Colonic mucosa (tissue), 4 donors: ENCODE measurements at regions not wholly inside any gene's neighbourhood (a gene's known extent, or its start where the extent isn't known, plus 50 kb on each side); places are given as distances from the start of the nearest gene placed in this dataset.

Experiments
- DNase-seq: peaks from one replicate; pipeline ENCODE4 v3.0.0-alpha.2; 2020
- H3K27ac ChIP-seq: fragments of 200-600 bp; one replicate; pipeline ENCODE4 v1.8.0; 2021
- H3K27me3 ChIP-seq: fragments of 200-600 bp; one replicate; pipeline ENCODE4 v1.8.0; 2021
- H3K36me3 ChIP-seq: fragments of 200-600 bp; one replicate; pipeline ENCODE4 v1.8.0; 2021
- H3K4me1 ChIP-seq: fragments of 200-600 bp; one replicate; pipeline ENCODE4 v1.8.0; 2021; ENCODE audit warnings: mild to moderate bottlenecking
- H3K4me3 ChIP-seq: fragments of 200-600 bp; one replicate; pipeline ENCODE4 v1.8.0; 2021
- H3K9ac ChIP-seq, 2 donors: one replicate each; pipeline ENCODE4 v1.7.0; 2013; ENCODE audit warnings: control low read depth in 2 of 2, low read depth in 2 of 2, low read length in 2 of 2
- H3K9me3 ChIP-seq: fragments of 200-600 bp; one replicate; pipeline ENCODE4 v1.8.0; 2021
- intact Hi-C: fragments of 100-400 bp; cut with DNase I; formaldehyde crosslinking; loops from one replicate; pipeline ENCODE4 v1.14.1; 2022
- TF ChIP-seq, protein P1 (sequence below): fragments of 200-600 bp; IDR thresholded peaks from one replicate; pipeline ENCODE4 v1.8.0; 2022; ENCODE audit warnings: antibody characterized with exemption, mild to moderate bottlenecking
- donor health status: healthy.
- donor health status: DM: no; HTN: no; CAD: no.
- donor health status: DM: no; HTN: no; CAD: no.

- H3K4me3 ChIP-seq = no peak overlapping the region
- intact Hi-C loops = no loop called here
- H3K4me1 ChIP-seq = no peaks in the 10 kb centered on the region
- DNase-seq = no peak
- TF ChIP-seq, protein P1, sequence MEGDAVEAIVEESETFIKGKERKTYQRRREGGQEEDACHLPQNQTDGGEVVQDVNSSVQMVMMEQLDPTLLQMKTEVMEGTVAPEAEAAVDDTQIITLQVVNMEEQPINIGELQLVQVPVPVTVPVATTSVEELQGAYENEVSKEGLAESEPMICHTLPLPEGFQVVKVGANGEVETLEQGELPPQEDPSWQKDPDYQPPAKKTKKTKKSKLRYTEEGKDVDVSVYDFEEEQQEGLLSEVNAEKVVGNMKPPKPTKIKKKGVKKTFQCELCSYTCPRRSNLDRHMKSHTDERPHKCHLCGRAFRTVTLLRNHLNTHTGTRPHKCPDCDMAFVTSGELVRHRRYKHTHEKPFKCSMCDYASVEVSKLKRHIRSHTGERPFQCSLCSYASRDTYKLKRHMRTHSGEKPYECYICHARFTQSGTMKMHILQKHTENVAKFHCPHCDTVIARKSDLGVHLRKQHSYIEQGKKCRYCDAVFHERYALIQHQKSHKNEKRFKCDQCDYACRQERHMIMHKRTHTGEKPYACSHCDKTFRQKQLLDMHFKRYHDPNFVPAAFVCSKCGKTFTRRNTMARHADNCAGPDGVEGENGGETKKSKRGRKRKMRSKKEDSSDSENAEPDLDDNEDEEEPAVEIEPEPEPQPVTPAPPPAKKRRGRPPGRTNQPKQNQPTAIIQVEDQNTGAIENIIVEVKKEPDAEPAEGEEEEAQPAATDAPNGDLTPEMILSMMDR = no peak
- no peak overlapping the region for H3K27ac ChIP-seq
- no peaks in the 10 kb centered on the region for H3K36me3 ChIP-seq
- H3K9me3 ChIP-seq = no peaks in the 10 kb centered on the region
- no peak overlapping the region for H3K9ac ChIP-seq
- no peaks in the 10 kb centered on the region for H3K27me3 ChIP-seq
Observed at GRCh38 chr3:104961851-104962250, 404.9 kb upstream of the ALCAM start.

- TF ChIP-seq, protein P1 = no peak
Observed at GRCh38 chr3:104974316-104974715, 392.4 kb upstream of the ALCAM start.

GRCh38 chr3:104977719-104978118, 389.0 kb upstream of the ALCAM start:
- no peak overlapping the region for H3K27ac ChIP-seq
- intact Hi-C loops = no loop called here

More at GRCh38 chr3:104974316-104974715, 392.4 kb upstream of the ALCAM start:
- no peaks in the 10 kb centered on the region for H3K36me3 ChIP-seq
- H3K9me3 ChIP-seq = no peaks in the 10 kb centered on the region
- no peaks in the 10 kb centered on the region for H3K27me3 ChIP-seq
- H3K4me3 ChIP-seq = no peak overlapping the region
- no peak overlapping the region for H3K9ac ChIP-seq
- H3K27ac ChIP-seq = no peak overlapping the region
- no peak for DNase-seq
- intact Hi-C loops = no loop called here
- no peaks in the 10 kb centered on the region for H3K4me1 ChIP-seq

DNA sequence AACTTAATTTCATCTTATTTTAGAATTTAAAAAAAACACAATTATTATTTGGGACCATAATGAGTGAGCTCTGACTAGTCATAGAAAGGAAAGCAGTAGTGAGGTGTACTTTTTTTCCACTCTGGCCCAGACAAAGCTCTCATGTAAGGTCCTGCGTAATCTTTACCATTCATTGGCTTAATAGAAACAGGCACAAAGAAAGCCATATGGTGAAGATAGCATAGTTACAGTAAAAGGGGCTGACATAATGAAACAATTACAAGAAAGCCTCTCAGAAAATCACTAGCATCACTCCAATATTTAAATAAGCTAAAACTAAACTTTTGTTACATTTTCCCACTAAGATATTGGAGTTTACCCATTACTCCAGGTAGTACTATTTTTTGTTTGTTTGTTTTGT, 384.6 kb upstream of the ALCAM start:
- no peak overlapping the region for H3K9ac ChIP-seq
- no peaks in the 10 kb centered on the region for H3K27me3 ChIP-seq
- no peaks in the 10 kb centered on the region for H3K9me3 ChIP-seq
- intact Hi-C loops = no loop called here
- TF ChIP-seq, protein P1 = no peak
- H3K36me3 ChIP-seq = no peaks in the 10 kb centered on the region
- H3K4me1 ChIP-seq = no peaks in the 10 kb centered on the region
- no peak for DNase-seq
- H3K4me3 ChIP-seq = no peak overlapping the region
- H3K27ac ChIP-seq = no peak overlapping the region

More at GRCh38 chr3:104977719-104978118, 389.0 kb upstream of the ALCAM start:
- H3K9me3 ChIP-seq = no peaks in the 10 kb centered on the region
- no peak overlapping the region for H3K9ac ChIP-seq
- TF ChIP-seq, protein P1 = no peak
- H3K4me1 ChIP-seq = no peaks in the 10 kb centered on the region
- no peak for DNase-seq
- no peak overlapping the region for H3K4me3 ChIP-seq
- H3K27me3 ChIP-seq = no peaks in the 10 kb centered on the region
- no peaks in the 10 kb centered on the region for H3K36me3 ChIP-seq

GRCh38 chr3:104987859-104988258, 378.9 kb upstream of the ALCAM start:
- DNase-seq = no peak
- Histone ChIP-seq H3K4me3 (no peak overlapping the region), H3K4me1 (no peaks in the 10 kb centered on the region), H3K27ac (no peak overlapping the region), H3K9ac (no peak overlapping the region), H3K36me3 (no peaks in the 10 kb centered on the region), H3K9me3 (no peaks in the 10 kb centered on the region), H3K27me3 (no peaks in the 10 kb centered on the region)
- TF ChIP-seq, protein P1 = no peak
- intact Hi-C loops = no loop called here

DNA sequence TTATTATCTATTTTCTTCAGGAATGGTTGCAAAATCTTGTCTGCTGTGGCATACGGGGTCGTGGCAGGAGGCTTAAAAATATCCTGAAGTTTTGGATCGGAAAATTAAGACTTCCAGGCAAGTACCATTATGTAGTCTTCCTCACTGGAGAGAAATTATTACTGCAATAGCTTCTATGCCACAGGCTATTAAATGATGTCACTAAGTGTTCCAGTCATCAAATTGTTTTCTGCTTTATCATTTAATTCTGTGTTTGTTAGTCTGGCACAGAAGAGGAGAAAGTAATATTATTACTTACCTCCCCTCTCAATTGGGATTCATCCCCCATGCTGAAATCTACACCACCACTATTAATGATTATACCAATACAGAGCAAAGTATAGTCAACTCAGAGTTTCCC, 378.2 kb upstream of the ALCAM start:
- intact Hi-C loops = no loop called here
- H3K27ac ChIP-seq = no peak overlapping the region
- H3K4me1 ChIP-seq = no peaks in the 10 kb centered on the region
- H3K9ac ChIP-seq = no peak overlapping the region
- TF ChIP-seq, protein P1 = no peak
- no peaks in the 10 kb centered on the region for H3K9me3 ChIP-seq
- no peaks in the 10 kb centered on the region for H3K27me3 ChIP-seq
- DNase-seq = no peak
- no peak overlapping the region for H3K4me3 ChIP-seq
- H3K36me3 ChIP-seq = no peaks in the 10 kb centered on the region
